DMS53 (cell line): ENCODE measurements at regions not wholly inside any gene's neighbourhood (a gene's known extent, or its start where the extent isn't known, plus 50 kb on each side); places are given as distances from the start of the nearest gene placed in this dataset.
"Not testable (repeated sequence)": the region's sequence is repeated elsewhere in the genome, so short reads cannot be mapped to it uniquely, and the experiment has no call there.

Experiments
- DNase-seq: peaks from one replicate; lab custom pipeline; 2025; lab: John Stamatoyannopoulos, UW

DNA sequence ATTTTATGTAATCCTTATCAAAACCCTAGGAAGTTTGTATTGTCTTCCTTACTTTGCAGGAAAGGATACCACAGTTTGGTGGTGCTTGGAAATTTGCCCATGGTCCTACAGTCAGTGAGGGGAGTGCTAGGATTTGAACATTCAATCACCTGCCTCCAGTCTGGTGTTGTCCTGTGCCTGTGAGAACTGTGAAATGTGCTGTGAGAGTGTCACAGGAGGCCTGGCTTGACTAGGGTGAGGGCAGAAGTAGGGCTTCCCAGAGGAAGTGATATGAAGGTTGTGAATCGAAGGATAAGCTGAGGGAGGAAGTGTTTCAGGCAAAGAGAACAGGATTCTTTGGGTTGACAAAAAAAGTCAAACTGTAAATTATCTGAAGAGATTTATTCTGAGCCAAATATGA, 424.4 kb downstream of the TMEM135 start:
- no peak for DNase-seq

DNA sequence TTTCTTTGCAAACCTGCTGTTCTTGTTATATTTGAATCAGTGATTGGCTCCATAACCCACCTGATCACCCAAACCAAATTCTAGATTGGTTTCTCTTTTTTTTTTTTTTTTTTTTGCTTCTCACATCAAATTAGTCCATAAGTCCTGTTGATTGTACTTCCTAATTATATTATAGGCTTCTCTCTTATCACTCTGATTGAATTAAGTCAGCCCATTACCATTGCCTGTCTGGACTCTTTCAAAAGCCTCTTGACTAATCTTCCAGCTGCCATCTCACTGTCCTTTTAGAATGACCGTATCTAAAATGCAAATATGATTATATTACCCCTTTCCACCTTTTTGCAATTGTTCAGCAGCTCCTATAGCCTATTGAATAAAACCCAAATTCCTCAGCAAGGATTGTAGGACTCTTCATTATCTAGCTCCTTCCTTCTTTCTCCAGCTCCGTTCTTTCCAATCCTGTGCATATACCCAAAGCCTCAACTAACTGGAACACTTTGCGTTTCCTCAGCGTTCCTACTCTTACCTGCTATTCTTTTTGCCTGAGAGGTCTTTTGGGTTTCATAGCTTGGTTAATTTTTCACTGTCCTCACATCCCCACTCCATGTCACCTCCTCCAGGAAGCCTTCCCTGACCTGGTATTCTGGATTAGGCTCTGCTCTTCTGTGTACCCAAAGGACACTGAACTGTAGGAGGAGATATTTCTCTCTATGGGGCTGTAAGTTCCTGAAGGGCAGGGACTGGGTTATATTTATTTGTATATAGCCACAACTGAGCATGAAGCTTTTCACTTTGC, 423.3 kb downstream of the TMEM135 start:
- no peak for DNase-seq

DNA sequence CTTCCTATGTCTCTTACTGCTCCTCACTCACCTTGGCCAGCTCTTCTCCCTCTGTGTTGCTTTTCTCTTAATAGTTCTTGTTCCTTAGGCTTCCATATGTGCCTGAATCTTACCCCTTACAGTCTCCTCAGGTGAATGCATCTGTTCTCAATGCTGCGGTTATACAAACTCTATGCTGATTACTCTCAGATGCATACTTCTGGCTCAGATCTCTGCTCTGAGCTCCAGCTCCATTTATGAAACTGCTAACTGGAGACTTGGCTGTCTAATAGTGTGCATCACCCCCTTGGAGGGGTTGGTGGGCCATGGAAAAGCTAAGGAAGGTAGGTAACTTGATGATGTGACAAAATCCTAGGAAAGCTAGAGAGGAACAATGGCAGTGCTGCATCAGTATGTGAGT, 422.5 kb downstream of the TMEM135 start:
- DNase-seq: no peak

- DNase-seq: no peak
These were observed 421.6 kb downstream of the TMEM135 start for GRCh38 chr11:87459351-87459750.

DNA sequence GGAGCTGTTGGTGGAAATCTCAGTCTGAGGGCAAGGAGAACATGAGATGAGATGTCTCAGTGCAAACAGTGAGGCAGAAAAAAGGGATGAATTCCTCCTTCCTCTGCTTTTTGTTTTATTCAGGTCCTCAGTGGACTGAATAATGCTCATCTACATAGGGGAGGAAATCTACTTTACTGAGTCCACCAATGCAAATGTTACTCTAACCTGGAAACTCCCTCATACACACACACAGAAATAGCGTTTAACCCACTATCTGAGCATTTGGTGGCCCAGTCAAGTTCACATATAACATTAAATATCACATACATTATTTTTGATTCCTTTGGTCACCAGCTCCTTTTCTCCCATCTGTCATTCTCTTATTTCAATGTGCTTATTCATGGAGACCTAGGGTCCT, 418.8 kb downstream of the TMEM135 start:
- no peak for DNase-seq

DNA sequence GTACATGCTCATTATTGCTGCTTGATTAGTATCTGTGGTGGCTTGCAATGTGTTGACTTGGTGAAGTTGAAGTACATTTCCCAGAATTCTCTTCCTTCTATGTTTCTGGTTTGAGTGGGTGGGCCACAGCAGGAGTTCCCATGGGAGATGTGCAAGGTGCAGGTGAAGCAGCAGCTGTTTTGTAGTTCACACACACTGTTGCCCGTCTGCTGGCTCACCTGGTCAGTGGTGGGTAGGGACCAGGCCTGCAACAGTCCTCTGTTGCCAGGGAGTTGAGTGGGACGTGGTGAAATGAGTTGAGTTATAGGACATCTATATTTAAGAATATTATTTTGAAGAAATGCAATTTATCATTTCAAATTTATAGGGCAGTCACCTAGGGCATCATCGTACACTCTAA, 417.4 kb downstream of the TMEM135 start:
- no peak for DNase-seq

- DNase-seq: peak; percentile 20
These were observed 416.5 kb downstream of the TMEM135 start for GRCh38 chr11:87454241-87454640.

- peak; percentile 46 for DNase-seq
These were observed 415.9 kb downstream of the TMEM135 start for GRCh38 chr11:87453531-87454089.

DNA sequence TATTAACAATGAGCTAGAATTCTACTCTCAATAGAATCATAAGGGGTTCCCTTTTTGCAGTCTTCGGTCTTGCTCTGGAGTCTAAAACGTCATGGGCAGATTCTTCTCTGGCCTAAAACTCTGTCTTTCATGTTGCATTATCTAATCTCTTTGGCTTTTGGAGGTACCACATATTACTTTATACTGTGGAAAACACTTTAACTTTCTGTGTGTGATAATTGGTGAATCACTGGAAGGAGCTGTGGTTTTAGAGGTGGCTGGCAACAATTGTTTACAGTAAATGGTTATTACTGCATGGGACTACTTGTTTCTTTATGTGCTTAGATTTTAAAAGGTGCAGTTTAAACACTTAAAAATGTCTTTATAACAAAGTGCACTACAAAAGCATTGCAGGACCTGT, 414.3 kb downstream of the TMEM135 start:
- not testable (repeated sequence) for DNase-seq

GRCh38 chr11:87451395-87451794, 413.7 kb downstream of the TMEM135 start:
- DNase-seq: no peak

GRCh38 chr11:87447606-87448005, 409.9 kb downstream of the TMEM135 start:
- no peak for DNase-seq

DNA sequence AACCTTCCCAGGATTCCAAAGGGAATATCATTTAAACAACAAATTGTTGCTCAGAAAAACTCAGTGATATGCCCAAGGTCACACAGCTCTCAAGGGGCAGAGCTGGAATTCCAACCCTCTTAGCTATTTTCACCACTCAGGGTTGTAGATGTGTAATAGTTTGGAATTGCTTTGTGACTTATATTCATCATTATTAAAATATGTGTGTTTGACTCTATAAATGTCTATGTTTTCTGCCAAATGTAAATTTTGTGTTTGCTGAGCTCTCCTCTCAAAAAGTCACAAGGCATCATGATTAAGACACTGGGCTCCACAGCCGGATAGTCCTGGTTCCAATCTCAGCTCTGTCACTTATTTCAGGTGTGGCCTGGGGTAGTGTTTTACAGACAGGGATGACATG, 407.3 kb downstream of the TMEM135 start:
- no peak for DNase-seq

DNA sequence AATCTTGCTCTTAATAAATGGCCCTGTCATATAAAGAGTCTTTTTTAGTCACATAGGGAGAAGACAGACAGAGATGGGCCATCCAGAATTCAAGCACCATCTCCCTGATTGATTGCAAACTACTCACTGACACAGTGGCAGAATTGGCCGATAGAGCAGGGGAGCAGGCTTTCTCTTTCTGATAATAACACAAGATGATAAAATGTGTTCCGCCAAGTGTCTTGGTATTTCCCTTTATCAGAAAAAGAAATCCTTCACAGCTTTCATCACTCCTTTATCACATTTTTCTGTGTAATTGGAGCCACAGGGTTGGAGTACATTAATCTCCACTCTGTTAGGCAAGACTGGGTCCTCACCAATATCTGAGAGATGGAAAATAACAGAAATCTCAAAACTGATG, 406.0 kb downstream of the TMEM135 start:
- DNase-seq: no peak

GRCh38 chr11:87440076-87440770, 402.5 kb downstream of the TMEM135 start:
- DNase-seq: no peak

GRCh38 chr11:87438416-87438815, 400.7 kb downstream of the TMEM135 start:
- no peak for DNase-seq

- no peak for DNase-seq
These were observed 400.1 kb downstream of the TMEM135 start for GRCh38 chr11:87437844-87438223.

- DNase-seq: no peak
These were observed 399.6 kb downstream of the TMEM135 start for GRCh38 chr11:87437133-87437843.

- no peak for DNase-seq
These were observed 394.3 kb downstream of the TMEM135 start for GRCh38 chr11:87432022-87432421.

- peak; percentile 16 for DNase-seq
These were observed 393.7 kb downstream of the TMEM135 start for GRCh38 chr11:87431392-87431791.

DNA sequence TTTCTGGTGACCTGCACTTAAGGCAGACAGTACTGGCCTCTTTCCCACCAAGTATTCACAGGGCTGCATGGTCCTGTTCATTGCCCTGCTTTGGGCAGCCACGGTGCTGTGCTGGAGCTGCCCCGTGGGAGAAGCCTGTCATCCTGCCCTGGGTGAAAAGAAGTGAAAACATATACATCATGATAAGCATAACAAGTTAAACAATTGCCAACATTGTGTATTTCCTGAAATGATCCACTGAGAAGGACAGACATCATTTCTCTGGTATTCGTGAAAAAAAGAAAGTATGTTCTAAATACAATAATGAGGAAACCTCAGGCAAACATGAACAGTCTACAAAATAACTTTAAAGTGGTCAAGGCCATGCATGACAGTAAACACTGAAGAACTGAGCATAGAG, 393.1 kb downstream of the TMEM135 start:
- DNase-seq: no peak

- DNase-seq: no peak
These were observed 392.3 kb downstream of the TMEM135 start for GRCh38 chr11:87429996-87430395.

DNA sequence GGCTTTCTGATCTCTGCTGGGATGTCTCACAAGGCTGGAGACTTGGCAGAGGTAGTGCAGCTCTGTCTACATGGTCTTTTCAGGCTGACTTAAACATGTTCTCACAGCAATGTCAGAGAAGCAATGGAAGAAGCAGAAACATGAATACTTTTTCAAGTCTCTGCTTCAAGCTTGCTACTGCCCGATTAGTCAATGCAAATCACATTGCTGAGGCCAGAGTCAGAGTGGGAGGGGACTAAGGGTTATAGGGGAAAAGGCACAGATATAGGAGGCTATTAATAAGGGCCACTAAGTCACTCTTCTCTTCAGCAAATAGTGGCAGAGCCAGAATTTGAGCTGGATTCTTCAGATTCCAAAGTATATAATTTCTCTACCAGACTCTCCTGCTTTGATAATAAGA, 390.5 kb downstream of the TMEM135 start:
- DNase-seq: no peak

DNA sequence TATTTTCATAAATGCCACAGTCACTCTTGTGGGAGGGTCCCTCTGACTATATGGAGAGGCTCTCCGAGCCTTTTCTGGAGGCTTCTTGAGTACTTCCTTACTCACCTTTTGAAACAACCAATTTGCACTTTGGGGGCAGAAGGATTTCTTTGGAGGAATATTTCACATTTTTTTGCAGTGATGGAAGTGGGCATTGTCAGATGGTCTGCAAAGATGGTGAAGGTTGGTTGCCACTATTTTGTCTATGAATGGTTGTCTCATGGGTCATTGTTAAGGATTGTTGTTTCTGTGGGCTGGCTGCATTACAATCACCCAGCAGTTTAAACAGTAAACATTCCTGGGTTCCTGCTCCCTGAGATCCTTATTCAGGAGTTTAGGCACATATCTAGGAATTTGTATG, 388.2 kb downstream of the TMEM135 start:
- no peak for DNase-seq
